ENCODE measurements at regions not wholly inside any gene's neighbourhood (a gene's known extent, or its start where the extent isn't known, plus 50 kb on each side); places are given as distances from the start of the nearest gene placed in this dataset.
"Not testable (repeated sequence)": the region's sequence is repeated elsewhere in the genome, so short reads cannot be mapped to it uniquely, and the experiment has no call there.

DNA sequence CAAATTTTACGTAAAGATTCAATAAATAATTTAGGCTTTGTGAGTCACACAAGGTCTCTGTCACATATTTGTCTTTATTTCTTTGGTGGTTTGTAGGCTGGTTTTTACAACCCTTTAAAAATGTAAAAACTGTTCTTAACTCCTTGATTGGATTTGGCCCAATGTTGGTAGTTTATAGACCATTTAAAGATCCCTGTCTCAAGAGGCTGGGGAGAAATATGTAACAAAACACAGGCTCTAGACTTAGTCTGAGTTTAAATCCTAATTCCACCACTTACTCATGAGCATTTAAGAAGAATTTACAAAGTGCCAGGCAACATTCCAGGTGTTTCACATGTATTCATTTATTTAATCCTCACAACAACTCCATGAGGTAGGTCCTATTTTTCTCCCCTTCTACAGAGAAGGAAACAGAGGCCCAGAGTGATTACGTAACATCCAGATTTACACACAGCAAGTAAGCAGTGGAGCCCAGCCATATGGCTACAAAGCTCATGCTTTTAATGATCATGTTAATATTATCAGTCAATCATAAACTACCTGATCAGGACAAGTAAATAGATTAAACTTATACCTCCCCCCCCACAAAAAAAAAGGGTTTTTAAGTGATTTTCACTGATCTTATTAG is 416.6 kb upstream of the ACVR2A start:
- Mint-ChIP-seq H3K27ac (no peak overlapping the region), H3K9me3 (ENCODE audit: low read depth) (no peaks in the 10 kb centered on the region), H3K27me3 (no peaks in the 10 kb centered on the region), H3K36me3 (no peaks in the 10 kb centered on the region), H3K4me1 (ENCODE audit: low read depth) (no peaks in the 10 kb centered on the region), H3K4me3 (no peak overlapping the region)

DNA sequence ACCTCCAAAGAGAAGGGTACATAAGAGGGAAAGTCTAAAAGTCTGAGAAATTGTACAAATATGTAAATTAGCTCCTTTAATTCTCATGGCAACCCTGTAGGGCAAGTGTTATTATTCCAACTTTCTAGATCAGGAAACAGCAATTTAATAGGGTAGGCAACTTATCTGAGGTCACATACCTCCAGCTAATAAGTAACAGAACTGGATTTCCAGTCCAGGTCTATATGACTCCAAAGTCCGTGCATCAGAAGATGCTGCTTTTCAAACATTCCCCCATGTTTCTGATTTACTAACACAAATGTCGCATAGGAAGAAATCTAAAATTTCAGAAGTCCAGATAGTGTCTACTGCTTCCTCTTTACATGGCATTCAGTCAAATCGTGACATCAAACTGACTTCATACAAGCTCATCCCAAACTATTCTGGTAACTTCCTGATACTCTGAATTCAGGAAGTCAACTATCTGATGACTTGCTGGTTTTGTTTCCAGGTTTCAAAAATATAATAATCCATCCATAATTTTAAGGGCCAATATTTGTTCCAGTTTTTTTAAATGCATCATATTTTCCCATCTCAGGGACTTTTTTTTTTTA is 419.3 kb upstream of the ACVR2A start:
- no peaks in the 10 kb centered on the region for H3K4me1 Mint-ChIP-seq (ENCODE audit: low read depth)
- no peak overlapping the region for H3K27ac Mint-ChIP-seq
- H3K36me3 Mint-ChIP-seq, result no peaks in the 10 kb centered on the region

DNA sequence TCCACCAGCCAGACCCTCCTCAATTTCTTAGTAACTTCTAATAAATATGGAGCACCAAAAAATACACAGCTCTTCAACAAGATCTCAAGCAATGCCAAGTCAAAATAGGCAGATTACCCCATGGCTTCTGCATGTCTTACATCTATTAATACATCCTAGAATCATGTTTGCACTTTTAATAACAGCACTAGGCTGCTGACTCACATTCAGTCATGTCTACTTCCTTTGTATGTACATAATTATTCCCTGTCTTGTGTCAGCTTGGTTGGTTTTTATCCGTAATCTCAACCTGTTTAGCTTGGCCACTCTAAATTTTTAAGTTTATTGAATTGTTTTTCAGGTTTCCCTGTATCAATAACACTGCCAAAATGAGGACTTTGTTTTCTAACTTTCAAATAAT is 420.1 kb upstream of the ACVR2A start:
- H3K27ac Mint-ChIP-seq, result no peak overlapping the region
- no peaks in the 10 kb centered on the region for H3K4me1 Mint-ChIP-seq (ENCODE audit: low read depth)
- no peaks in the 10 kb centered on the region for H3K36me3 Mint-ChIP-seq
- H3K9me3 Mint-ChIP-seq (ENCODE audit: low read depth), result no peaks in the 10 kb centered on the region
- no peaks in the 10 kb centered on the region for H3K27me3 Mint-ChIP-seq
- H3K4me3 Mint-ChIP-seq, result no peak overlapping the region

More for the DNA sequence above, 419.3 kb upstream of the ACVR2A start:
- Mint-ChIP-seq H3K27me3 (no peaks in the 10 kb centered on the region), H3K4me3 (no peak overlapping the region), H3K9me3 (ENCODE audit: low read depth) (no peaks in the 10 kb centered on the region)

DNA sequence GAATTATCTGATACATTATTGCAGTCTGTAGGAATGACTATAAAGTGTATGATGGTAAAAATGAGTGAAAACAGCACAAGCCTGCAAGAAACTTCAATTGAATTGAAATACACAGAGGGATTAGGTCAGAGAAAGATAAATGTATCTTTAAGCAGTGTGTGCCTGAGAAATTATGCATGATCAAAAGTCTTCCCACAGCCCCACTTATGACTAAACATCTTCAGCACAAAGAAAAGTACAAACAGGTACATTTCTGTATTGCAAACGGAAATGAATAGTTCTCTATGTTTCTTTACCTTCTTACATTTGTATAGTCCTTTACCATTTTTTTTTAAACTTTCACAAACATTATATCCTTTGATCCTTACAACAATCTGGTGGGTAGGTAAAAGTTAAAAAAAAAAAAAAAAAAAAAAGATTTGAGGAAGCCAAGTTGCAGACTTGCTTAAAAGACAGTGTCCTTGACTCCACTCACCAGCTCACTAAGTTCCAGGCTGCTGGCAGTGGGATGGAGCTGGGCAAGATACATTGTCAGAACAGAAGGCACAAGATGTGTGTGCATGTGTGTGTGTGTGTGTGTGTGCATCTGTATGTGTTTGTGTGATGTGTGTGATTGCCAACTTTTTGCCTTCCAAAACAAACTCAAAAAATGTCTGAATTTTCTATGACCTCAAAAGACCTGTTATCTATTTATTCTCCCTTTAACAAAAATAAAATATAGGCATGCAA is 423.7 kb upstream of the ACVR2A start:
- Mint-ChIP-seq H3K27me3 (no peaks in the 10 kb centered on the region), H3K4me1 (ENCODE audit: low read depth) (no peaks in the 10 kb centered on the region), H3K27ac (no peak overlapping the region), H3K36me3 (no peaks in the 10 kb centered on the region), H3K9me3 (ENCODE audit: low read depth) (no peaks in the 10 kb centered on the region), H3K4me3 (no peak overlapping the region)

DNA sequence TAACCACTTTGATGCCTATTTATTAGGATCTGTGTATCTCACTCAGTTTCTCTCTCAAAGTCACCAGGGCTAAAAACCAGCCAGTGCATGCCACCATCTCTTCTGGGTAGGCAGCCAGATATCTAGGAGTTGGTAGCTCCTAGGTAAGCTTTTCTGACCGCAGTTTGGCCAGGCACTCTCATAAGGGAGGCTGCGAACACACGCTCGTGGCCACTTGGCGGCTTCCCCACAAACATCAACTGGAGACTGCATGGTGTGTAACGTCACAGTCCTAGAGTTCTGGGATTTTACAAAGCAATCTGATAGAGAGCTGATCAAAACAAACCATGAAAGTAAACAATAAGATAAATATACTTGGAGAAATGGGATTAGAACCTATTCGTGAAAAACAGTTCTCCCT is 424.3 kb upstream of the ACVR2A start:
- no peaks in the 10 kb centered on the region for H3K36me3 Mint-ChIP-seq
- no peaks in the 10 kb centered on the region for H3K27me3 Mint-ChIP-seq
- no peaks in the 10 kb centered on the region for H3K9me3 Mint-ChIP-seq (ENCODE audit: low read depth)
- no peak overlapping the region for H3K27ac Mint-ChIP-seq
- no peak overlapping the region for H3K4me3 Mint-ChIP-seq
- no peaks in the 10 kb centered on the region for H3K4me1 Mint-ChIP-seq (ENCODE audit: low read depth)

DNA sequence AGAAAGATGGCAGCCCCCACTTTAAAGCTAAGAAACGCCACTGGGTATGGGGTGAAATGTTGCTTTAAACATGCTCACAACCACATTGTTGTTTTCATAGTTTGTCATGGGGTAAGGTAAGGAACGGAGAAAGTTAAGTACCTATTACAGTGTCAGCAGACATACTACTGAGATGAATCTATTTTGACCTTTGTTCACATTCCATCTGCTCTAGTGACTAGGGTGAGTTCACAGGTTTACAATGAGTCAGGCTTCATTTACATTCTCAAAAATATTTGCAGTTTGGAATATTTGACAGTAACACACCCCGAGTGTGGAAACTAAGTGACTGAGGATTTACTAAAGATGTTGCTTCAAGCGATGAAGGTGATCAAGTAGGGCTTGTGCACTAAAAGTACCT is 428.7 kb upstream of the ACVR2A start:
- Mint-ChIP-seq H3K9me3 (ENCODE audit: low read depth) (no peaks in the 10 kb centered on the region), H3K27ac (no peak overlapping the region), H3K4me1 (ENCODE audit: low read depth) (no peaks in the 10 kb centered on the region), H3K4me3 (no peak overlapping the region), H3K27me3 (no peaks in the 10 kb centered on the region), H3K36me3 (no peaks in the 10 kb centered on the region)

DNA sequence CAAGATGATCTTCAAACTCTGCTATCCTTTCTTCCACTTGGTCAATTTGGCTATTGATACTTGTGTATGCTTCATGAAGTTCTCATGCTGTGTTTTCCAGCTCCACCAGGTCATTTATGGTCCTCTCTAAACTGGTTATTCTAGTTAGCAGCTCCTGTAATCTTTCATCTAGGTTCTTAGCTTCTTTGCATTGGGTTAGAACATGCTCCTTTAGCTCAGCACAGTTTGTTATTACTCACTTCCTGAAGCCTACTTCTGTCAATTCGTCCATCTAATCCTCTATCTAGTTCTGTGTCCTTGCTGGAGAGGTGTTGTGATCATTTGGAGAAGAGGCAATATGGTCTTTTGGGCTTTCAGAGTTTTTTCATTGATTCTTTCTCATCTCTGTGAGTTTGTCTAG is 430.2 kb upstream of the ACVR2A start:
- not testable (repeated sequence) for H3K27me3 Mint-ChIP-seq; H3K4me1 Mint-ChIP-seq (ENCODE audit: low read depth); H3K9me3 Mint-ChIP-seq (ENCODE audit: low read depth); H3K36me3 Mint-ChIP-seq; H3K27ac Mint-ChIP-seq; H3K4me3 Mint-ChIP-seq

DNA sequence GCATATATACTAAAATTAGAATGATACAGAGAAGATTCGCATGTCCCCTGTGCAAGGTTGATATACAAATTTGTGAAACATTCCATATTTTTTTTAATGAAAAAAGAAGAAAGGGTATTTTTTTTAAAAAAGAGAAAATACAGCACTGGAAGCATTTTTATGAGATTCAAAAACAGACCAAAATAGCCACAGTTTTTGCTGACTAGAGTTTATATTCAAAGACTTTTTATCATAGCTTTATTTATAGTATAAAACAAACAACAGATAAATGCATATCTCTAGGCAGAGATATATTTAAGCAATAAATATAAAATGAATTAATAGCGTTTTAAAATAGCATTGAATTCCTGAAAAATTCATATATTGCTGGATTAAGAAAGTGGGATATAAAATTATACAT is 436.5 kb upstream of the ACVR2A start:
- no peak overlapping the region for H3K4me3 Mint-ChIP-seq
- no peaks in the 10 kb centered on the region for H3K4me1 Mint-ChIP-seq (ENCODE audit: low read depth)
- no peaks in the 10 kb centered on the region for H3K36me3 Mint-ChIP-seq

DNA sequence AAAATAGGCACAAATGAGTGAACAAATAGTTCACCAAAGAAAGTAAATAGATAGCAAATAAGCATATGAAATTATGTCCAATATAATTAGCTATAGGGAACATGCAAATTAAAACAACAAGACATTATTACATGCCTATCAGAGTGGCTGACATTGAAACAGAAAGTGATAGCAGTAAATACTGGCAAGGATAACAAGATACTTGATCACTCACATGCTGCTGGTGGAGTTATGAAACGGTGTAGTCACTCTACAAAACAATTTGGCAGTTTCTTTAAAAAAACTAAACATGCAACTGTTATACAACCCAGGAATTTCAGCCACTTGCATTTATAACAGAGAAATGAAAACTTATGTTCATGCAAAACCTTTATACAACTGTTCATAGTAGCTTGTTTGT is 439.2 kb upstream of the ACVR2A start:
- no peak overlapping the region for H3K27ac Mint-ChIP-seq
- H3K27me3 Mint-ChIP-seq, result no peaks in the 10 kb centered on the region
- H3K4me1 Mint-ChIP-seq (ENCODE audit: low read depth), result no peaks in the 10 kb centered on the region
- no peaks in the 10 kb centered on the region for H3K9me3 Mint-ChIP-seq (ENCODE audit: low read depth)
- H3K36me3 Mint-ChIP-seq, result no peaks in the 10 kb centered on the region
- no peak overlapping the region for H3K4me3 Mint-ChIP-seq

More for the DNA sequence above, 436.5 kb upstream of the ACVR2A start:
- no peaks in the 10 kb centered on the region for H3K27me3 Mint-ChIP-seq
- H3K9me3 Mint-ChIP-seq (ENCODE audit: low read depth), result no peaks in the 10 kb centered on the region
- H3K27ac Mint-ChIP-seq, result no peak overlapping the region

DNA sequence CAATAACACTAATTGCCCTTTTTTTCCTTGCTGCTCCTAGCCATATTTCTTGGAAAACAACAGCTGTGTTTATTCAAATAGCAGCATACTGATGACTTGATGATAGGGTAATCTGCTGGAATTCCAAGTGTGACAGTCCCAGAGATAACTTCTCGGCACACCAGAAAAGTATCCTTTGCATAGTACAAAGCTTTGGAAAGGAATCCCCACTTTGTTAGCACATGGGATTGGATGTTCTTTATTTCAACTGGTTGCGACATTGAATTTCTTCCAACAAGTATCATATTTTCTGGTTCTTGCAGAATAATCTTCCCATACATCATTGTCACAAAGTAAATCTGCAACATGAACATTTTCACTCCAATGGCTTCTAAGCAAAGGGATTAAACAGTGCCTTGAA is 445.8 kb upstream of the ACVR2A start:
- H3K27ac Mint-ChIP-seq, result no peak overlapping the region
- H3K36me3 Mint-ChIP-seq, result no peaks in the 10 kb centered on the region
- H3K4me3 Mint-ChIP-seq, result no peak overlapping the region

DNA sequence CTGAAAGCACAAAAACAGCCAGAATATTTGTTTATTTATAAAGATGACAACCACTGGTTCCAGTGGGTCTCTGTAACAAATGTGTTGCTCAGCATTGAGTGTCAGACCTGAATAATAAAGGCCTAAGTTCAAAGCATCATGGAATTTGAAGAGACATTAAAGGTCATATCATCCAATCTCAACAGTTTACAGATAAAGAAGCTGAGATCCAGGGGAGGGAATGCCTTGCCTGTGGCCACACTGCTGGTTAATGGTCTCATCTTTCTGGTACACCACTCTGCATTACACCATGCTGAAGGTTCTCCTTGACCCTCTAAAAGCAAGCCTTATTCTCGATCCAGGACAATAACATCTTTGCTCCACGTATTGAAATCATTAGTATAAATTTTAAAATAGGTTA is 446.5 kb upstream of the ACVR2A start:
- Mint-ChIP-seq H3K27ac (no peak overlapping the region), H3K36me3 (no peaks in the 10 kb centered on the region), H3K9me3 (ENCODE audit: low read depth) (no peaks in the 10 kb centered on the region), H3K4me1 (ENCODE audit: low read depth) (no peaks in the 10 kb centered on the region), H3K4me3 (no peak overlapping the region), H3K27me3 (peaks cover 4% of the 10 kb centered on the region)

More for the DNA sequence above, 445.8 kb upstream of the ACVR2A start:
- no peaks in the 10 kb centered on the region for H3K9me3 Mint-ChIP-seq (ENCODE audit: low read depth)
- H3K4me1 Mint-ChIP-seq (ENCODE audit: low read depth), result no peaks in the 10 kb centered on the region
- H3K27me3 Mint-ChIP-seq, result peaks cover 4% of the 10 kb centered on the region

DNA sequence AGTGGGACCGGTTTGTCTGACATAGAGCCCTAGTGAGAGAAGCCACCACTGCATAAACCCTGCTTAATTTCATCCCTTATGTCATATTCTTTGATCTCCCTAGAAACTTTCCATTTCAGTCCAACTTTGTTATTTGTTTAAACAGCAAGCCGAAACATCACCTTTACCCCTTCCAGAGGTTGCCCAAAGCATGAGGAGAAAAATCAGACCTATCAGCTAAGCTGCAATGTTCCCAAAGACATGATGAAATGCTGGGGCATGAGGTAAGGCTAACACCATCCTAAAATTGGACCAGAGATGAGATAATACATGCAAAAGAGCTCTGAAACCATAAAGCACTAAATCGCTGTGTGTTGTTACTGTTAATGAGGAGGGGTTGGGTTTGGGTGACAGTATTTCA is 447.9 kb upstream of the ACVR2A start:
- Mint-ChIP-seq H3K27me3 (peaks cover 4% of the 10 kb centered on the region), H3K4me3 (no peak overlapping the region), H3K4me1 (ENCODE audit: low read depth) (no peaks in the 10 kb centered on the region), H3K36me3 (no peaks in the 10 kb centered on the region), H3K9me3 (ENCODE audit: low read depth) (no peaks in the 10 kb centered on the region), H3K27ac (no peak overlapping the region)

DNA sequence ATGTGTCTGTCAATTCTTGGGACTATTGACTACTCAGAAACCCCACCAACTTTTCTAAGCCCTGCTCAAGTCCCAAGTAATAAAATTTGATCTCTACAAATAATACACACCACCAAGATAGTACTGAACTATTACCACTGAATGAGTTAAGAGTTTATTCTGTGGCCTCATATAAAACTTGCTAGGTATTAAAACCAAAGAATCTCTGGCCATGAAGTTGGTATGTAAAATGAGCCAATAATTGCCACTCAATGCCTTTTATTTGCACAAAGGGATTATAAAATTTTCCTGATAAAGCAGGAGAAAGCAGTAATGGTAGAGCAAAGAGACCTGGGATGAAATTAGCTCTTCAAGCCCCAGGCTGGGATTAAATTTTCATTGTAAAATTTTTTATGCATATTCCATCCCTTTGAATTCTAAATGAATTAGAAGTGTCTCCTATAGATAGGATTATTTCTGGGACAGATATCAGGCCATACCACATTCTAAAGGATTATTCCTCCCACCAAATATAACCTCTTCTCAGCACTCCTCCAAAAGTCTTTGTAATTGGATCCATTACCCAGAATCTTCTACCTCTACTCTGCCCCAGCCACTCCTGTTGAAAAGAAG is 450.5 kb upstream of the ACVR2A start:
- peaks cover 5% of the 10 kb centered on the region for H3K27me3 Mint-ChIP-seq
- no peak overlapping the region for H3K4me3 Mint-ChIP-seq
- H3K4me1 Mint-ChIP-seq (ENCODE audit: low read depth), result no peaks in the 10 kb centered on the region
- H3K27ac Mint-ChIP-seq, result no peak overlapping the region
- H3K36me3 Mint-ChIP-seq, result no peaks in the 10 kb centered on the region
- no peaks in the 10 kb centered on the region for H3K9me3 Mint-ChIP-seq (ENCODE audit: low read depth)

DNA sequence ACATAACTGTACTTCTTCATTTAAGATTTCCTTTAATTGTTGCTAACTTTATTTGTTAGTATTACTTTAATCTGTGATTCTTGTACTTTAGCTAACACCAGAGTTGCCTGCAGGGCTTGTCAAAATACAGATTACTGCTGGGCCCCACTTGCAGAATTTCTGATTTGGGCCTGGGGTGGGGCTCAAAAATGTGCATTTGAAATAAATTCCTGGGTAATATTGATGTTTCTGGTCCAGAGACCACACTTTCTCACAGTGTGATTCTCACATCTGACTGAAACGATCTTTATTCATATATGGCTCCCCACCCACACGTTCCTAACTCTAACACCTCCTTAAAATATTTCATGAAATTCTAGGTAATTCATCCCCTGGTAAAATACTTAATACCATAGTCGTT is 452.6 kb upstream of the ACVR2A start:
- Mint-ChIP-seq H3K27me3 (peaks cover 9% of the 10 kb centered on the region), H3K27ac (no peak overlapping the region), H3K36me3 (no peaks in the 10 kb centered on the region), H3K9me3 (ENCODE audit: low read depth) (no peaks in the 10 kb centered on the region), H3K4me1 (ENCODE audit: low read depth) (no peaks in the 10 kb centered on the region), H3K4me3 (no peak overlapping the region)

DNA sequence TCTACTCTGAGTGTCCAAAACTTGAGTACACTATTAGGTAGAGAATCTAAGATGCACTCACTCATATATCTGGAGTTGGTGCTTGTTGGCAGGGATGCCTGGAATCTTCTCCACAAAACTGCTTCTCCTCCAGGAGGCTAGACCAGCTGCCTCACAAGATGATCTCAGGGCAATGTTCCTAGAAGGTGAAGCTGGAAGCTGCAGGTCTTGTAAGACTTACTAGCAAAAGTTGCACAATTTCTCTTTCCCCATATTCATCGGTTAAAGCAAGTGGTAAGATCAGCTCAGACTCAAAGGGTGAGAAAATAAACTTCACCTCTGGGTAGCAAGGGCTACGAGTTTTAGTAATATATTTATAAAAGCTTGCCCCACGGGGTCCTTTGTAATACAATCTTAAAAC is 454.4 kb upstream of the ACVR2A start:
- H3K4me3 Mint-ChIP-seq, result no peak overlapping the region

More for the DNA sequence above, 454.4 kb upstream of the ACVR2A start:
- Mint-ChIP-seq H3K4me1 (ENCODE audit: low read depth) (no peaks in the 10 kb centered on the region), H3K36me3 (no peaks in the 10 kb centered on the region), H3K27me3 (peaks cover 7% of the 10 kb centered on the region), H3K9me3 (ENCODE audit: low read depth) (no peaks in the 10 kb centered on the region), H3K27ac (no peak overlapping the region)

All from activated naive CD8-positive, alpha-beta T cell (primary cell).